B cell (primary cell): ENCODE measurements at regions not wholly inside any gene's neighbourhood (a gene's known extent, or its start where the extent isn't known, plus 50 kb on each side); places are given as distances from the start of the nearest gene placed in this dataset.

Experiments
- CTCF ChIP-seq: fragments of 200-600 bp; IDR thresholded peaks from one replicate; pipeline ENCODE4 v1.8.0; 2022; ENCODE audit warnings: antibody characterized with exemption, mild to moderate bottlenecking
- EZH2 ChIP-seq: IDR thresholded peaks from 2 replicates; pipeline ENCODE4 v1.6.1; 2012; ENCODE audit warnings: borderline replicate concordance, low read depth, mild to moderate bottlenecking, moderate library complexity, low read length; ENCODE audit not compliant: insufficient read depth, poor library complexity, severe bottlenecking

GRCh38 chr20:17138237-17138636 is 88.6 kb upstream of the PCSK2 start:
- no peak for TF ChIP-seq CTCF
- TF ChIP-seq EZH2, result no peak
